ENCODE measurements at regions not wholly inside any gene's neighbourhood (a gene's known extent, or its start where the extent isn't known, plus 50 kb on each side); places are given as distances from the start of the nearest gene placed in this dataset.

GRCh38 chr2:148567716-148568115 is 76.8 kb upstream of the EPC2 start:
- DNase-seq (ENCODE audit: low spot score) (no peak), ATAC-seq (no peak)
- no peak overlapping the region for H3K27ac Mint-ChIP-seq
- no peaks in the 10 kb centered on the region for H3K9me3 Mint-ChIP-seq
- H3K4me1 Mint-ChIP-seq (ENCODE audit: low read depth in 2 of 2): peaks cover 0 to 11% of the 10 kb centered on the region in 2 donors
- no peak overlapping the region for H3K4me3 Mint-ChIP-seq
- no peaks in the 10 kb centered on the region for H3K36me3 Mint-ChIP-seq
- H3K27me3 Mint-ChIP-seq: peaks cover 8 to 17% of the 10 kb centered on the region in 2 donors

GRCh38 chr2:148568597-148568996 is 76.0 kb upstream of the EPC2 start:
- no peaks in the 10 kb centered on the region for H3K36me3 Mint-ChIP-seq
- H3K27me3 Mint-ChIP-seq: peaks cover 9 to 19% of the 10 kb centered on the region in 2 donors
- no peak overlapping the region for H3K4me3 Mint-ChIP-seq
- DNase-seq (ENCODE audit: low spot score) (no peak), ATAC-seq (peak; percentile 62 to 76)
- H3K9me3 Mint-ChIP-seq: no peaks in the 10 kb centered on the region
- H3K4me1 Mint-ChIP-seq (ENCODE audit: low read depth in 2 of 2): peaks cover 0 to 11% of the 10 kb centered on the region in 2 donors
- no peak overlapping the region for H3K27ac Mint-ChIP-seq

GRCh38 chr2:148569221-148569620 is 75.3 kb upstream of the EPC2 start:
- H3K9me3 Mint-ChIP-seq: no peaks in the 10 kb centered on the region
- peaks cover 14 to 26% of the 10 kb centered on the region in 2 donors for H3K27me3 Mint-ChIP-seq
- peaks cover 0 to 11% of the 10 kb centered on the region in 2 donors for H3K4me1 Mint-ChIP-seq (ENCODE audit: low read depth in 2 of 2)
- no peak overlapping the region for H3K4me3 Mint-ChIP-seq
- no peak overlapping the region for H3K27ac Mint-ChIP-seq
- ATAC-seq (peak in 1 of 2 donors; percentile 25), DNase-seq (ENCODE audit: low spot score) (no peak)
- H3K36me3 Mint-ChIP-seq: no peaks in the 10 kb centered on the region

- H3K27ac Mint-ChIP-seq: no peak overlapping the region
Observed at GRCh38 chr2:148570989-148571388, 73.6 kb upstream of the EPC2 start.

GRCh38 chr2:148577845-148578492 is 66.6 kb upstream of the EPC2 start:
- Mint-ChIP-seq H3K4me1 (ENCODE audit: low read depth in 2 of 2) (no peaks in the 10 kb centered on the region), H3K4me3 (no peak overlapping the region), H3K9me3 (no peaks in the 10 kb centered on the region), H3K27ac (no peak overlapping the region), H3K27me3 (peaks cover 43 to 64% of the 10 kb centered on the region in 2 donors), H3K36me3 (no peaks in the 10 kb centered on the region)
- ATAC-seq: no peak
- no peak for DNase-seq (ENCODE audit: low spot score)

More at GRCh38 chr2:148570989-148571388, 73.6 kb upstream of the EPC2 start:
- peaks cover 0 to 11% of the 10 kb centered on the region in 2 donors for H3K4me1 Mint-ChIP-seq (ENCODE audit: low read depth in 2 of 2)
- DNase-seq (ENCODE audit: low spot score): no peak
- peaks cover 21 to 34% of the 10 kb centered on the region in 2 donors for H3K27me3 Mint-ChIP-seq
- H3K36me3 Mint-ChIP-seq: no peaks in the 10 kb centered on the region
- no peak for ATAC-seq
- H3K4me3 Mint-ChIP-seq: no peak overlapping the region
- H3K9me3 Mint-ChIP-seq: no peaks in the 10 kb centered on the region

- Mint-ChIP-seq H3K4me1 (ENCODE audit: low read depth in 2 of 2) (no peaks in the 10 kb centered on the region), H3K4me3 (no peak overlapping the region), H3K27me3 (peaks cover 47 to 67% of the 10 kb centered on the region in 2 donors), H3K27ac (no peak overlapping the region), H3K36me3 (no peaks in the 10 kb centered on the region), H3K9me3 (no peaks in the 10 kb centered on the region)
- no peak for DNase-seq (ENCODE audit: low spot score)
- no peak for ATAC-seq
Observed at GRCh38 chr2:148578493-148578884, 66.1 kb upstream of the EPC2 start.

GRCh38 chr2:148582679-148583511 is 61.7 kb upstream of the EPC2 start:
- no peaks in the 10 kb centered on the region for H3K4me1 Mint-ChIP-seq (ENCODE audit: low read depth in 2 of 2)

GRCh38 chr2:148585696-148586095 is 58.9 kb upstream of the EPC2 start:
- Mint-ChIP-seq H3K27ac (no peak overlapping the region), H3K27me3 (peaks cover 14 to 26% of the 10 kb centered on the region in 2 donors), H3K9me3 (no peaks in the 10 kb centered on the region), H3K36me3 (no peaks in the 10 kb centered on the region), H3K4me3 (no peak overlapping the region), H3K4me1 (ENCODE audit: low read depth in 2 of 2) (no peaks in the 10 kb centered on the region)
- ATAC-seq (no peak), DNase-seq (ENCODE audit: low spot score) (no peak)

More at GRCh38 chr2:148582679-148583511, 61.7 kb upstream of the EPC2 start:
- no peak for ATAC-seq
- no peak for DNase-seq (ENCODE audit: low spot score)
- H3K4me3 Mint-ChIP-seq: no peak overlapping the region
- H3K27ac Mint-ChIP-seq: no peak overlapping the region
- peaks cover 26 to 47% of the 10 kb centered on the region in 2 donors for H3K27me3 Mint-ChIP-seq
- H3K36me3 Mint-ChIP-seq: no peaks in the 10 kb centered on the region
- H3K9me3 Mint-ChIP-seq: no peaks in the 10 kb centered on the region

- no peaks in the 10 kb centered on the region for H3K9me3 Mint-ChIP-seq
- peaks cover 14 to 23% of the 10 kb centered on the region in 2 donors for H3K27me3 Mint-ChIP-seq
- H3K36me3 Mint-ChIP-seq: no peaks in the 10 kb centered on the region
- no peak for ATAC-seq
- DNase-seq (ENCODE audit: low spot score): no peak
- H3K4me1 Mint-ChIP-seq (ENCODE audit: low read depth in 2 of 2): no peaks in the 10 kb centered on the region
- no peak overlapping the region for H3K27ac Mint-ChIP-seq
- no peak overlapping the region for H3K4me3 Mint-ChIP-seq
Observed at GRCh38 chr2:148586522-148587128, 57.9 kb upstream of the EPC2 start.

GRCh38 chr2:148590612-148591011 is 53.9 kb upstream of the EPC2 start:
- no peak for DNase-seq (ENCODE audit: low spot score)
- no peaks in the 10 kb centered on the region for H3K9me3 Mint-ChIP-seq
- no peaks in the 10 kb centered on the region for H3K4me1 Mint-ChIP-seq (ENCODE audit: low read depth in 2 of 2)
- H3K36me3 Mint-ChIP-seq: no peaks in the 10 kb centered on the region
- H3K4me3 Mint-ChIP-seq: no peak overlapping the region
- ATAC-seq: peak in 1 of 2 donors; percentile 75
- H3K27ac Mint-ChIP-seq: no peak overlapping the region
- H3K27me3 Mint-ChIP-seq: peaks cover 7 to 13% of the 10 kb centered on the region in 2 donors

- Mint-ChIP-seq H3K36me3 (no peaks in the 10 kb centered on the region), H3K9me3 (no peaks in the 10 kb centered on the region), H3K4me1 (ENCODE audit: low read depth in 2 of 2) (no peaks in the 10 kb centered on the region), H3K27ac (no peak overlapping the region), H3K4me3 (no peak overlapping the region), H3K27me3 (peaks cover 7 to 19% of the 10 kb centered on the region in 2 donors)
- ATAC-seq: no peak
- DNase-seq (ENCODE audit: low spot score): no peak
Observed at GRCh38 chr2:148592791-148593190, 51.8 kb upstream of the EPC2 start.

- ATAC-seq (no peak), DNase-seq (ENCODE audit: low spot score) (no peak)
- Mint-ChIP-seq H3K36me3 (no peaks in the 10 kb centered on the region), H3K27me3 (peaks cover 10 to 26% of the 10 kb centered on the region in 2 donors), H3K9me3 (no peaks in the 10 kb centered on the region), H3K4me1 (ENCODE audit: low read depth in 2 of 2) (no peaks in the 10 kb centered on the region), H3K4me3 (no peak overlapping the region), H3K27ac (no peak overlapping the region)
Observed at GRCh38 chr2:148593421-148593820, 51.1 kb upstream of the EPC2 start.

GRCh38 chr2:148594216-148594615 is 50.3 kb upstream of the EPC2 start:
- Mint-ChIP-seq H3K27ac (no peak overlapping the region), H3K9me3 (no peaks in the 10 kb centered on the region), H3K27me3 (peaks cover 12 to 29% of the 10 kb centered on the region in 2 donors), H3K4me3 (no peak overlapping the region), H3K4me1 (ENCODE audit: low read depth in 2 of 2) (no peaks in the 10 kb centered on the region), H3K36me3 (no peaks in the 10 kb centered on the region)
- no peak for DNase-seq (ENCODE audit: low spot score)
- no peak for ATAC-seq

All from natural killer cell treated with Interleukin-12 subunit alpha and Interleukin-12 subunit beta and Interleukin-15 and Interleukin-18, amount 100 ng/mL, for 72 hours (primary cell).